ENCODE measurements at regions not wholly inside any gene's neighbourhood (a gene's known extent, or its start where the extent isn't known, plus 50 kb on each side); places are given as distances from the start of the nearest gene placed in this dataset.
A peak's percentile ranks its signal among the peaks of the same experiment; 100 is the strongest.

- 0 out of 2 replicates have a peak, but pooled peaks have one; percentile 41 for TF ChIP-seq RFXAP (CRISPR knock-in tag; IDR thresholded peaks at IDR 0.05; ENCODE audit: borderline replicate concordance)
- TF ChIP-seq, protein P1, sequence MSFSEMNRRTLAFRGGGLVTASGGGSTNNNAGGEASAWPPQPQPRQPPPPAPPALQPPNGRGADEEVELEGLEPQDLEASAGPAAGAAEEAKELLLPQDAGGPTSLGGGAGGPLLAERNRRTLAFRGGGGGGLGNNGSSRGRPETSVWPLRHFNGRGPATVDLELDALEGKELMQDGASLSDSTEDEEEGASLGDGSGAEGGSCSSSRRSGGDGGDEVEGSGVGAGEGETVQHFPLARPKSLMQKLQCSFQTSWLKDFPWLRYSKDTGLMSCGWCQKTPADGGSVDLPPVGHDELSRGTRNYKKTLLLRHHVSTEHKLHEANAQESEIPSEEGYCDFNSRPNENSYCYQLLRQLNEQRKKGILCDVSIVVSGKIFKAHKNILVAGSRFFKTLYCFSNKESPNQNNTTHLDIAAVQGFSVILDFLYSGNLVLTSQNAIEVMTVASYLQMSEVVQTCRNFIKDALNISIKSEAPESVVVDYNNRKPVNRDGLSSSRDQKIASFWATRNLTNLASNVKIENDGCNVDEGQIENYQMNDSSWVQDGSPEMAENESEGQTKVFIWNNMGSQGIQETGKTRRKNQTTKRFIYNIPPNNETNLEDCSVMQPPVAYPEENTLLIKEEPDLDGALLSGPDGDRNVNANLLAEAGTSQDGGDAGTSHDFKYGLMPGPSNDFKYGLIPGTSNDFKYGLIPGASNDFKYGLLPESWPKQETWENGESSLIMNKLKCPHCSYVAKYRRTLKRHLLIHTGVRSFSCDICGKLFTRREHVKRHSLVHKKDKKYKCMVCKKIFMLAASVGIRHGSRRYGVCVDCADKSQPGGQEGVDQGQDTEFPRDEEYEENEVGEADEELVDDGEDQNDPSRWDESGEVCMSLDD (CRISPR knock-in tag; IDR thresholded peaks at IDR 0.05; ENCODE audit: borderline replicate concordance) = 0 out of 2 replicates have a peak, but pooled peaks have one; percentile 47
- TF ChIP-seq MAZ (IDR thresholded peaks at IDR 0.05; ENCODE audit: borderline replicate concordance, low read depth, low read length) = no peak
- 0 out of 2 replicates have a peak, but pooled peaks have one; percentile 35 for TF ChIP-seq MAZ (CRISPR knock-in tag; IDR thresholded peaks at IDR 0.05; ENCODE audit: low read depth)
- TF ChIP-seq MAFK (conservative IDR thresholded peaks at IDR 0.05 in 1 of 2, IDR thresholded peaks at IDR 0.05 in 1 of 2; ENCODE audit: low read length in 2 of 2) = no peak
- TF ChIP-seq ZNF343 (CRISPR knock-in tag; IDR thresholded peaks at IDR 0.05) = peak; percentile 50; the same call in 1 of the 2 replicates
- peak; percentile 69 for TF ChIP-seq PATZ1 (CRISPR knock-in tag; IDR thresholded peaks at IDR 0.05)
- peak; percentile 56; the same call in 1 of the 2 replicates for TF ChIP-seq ONECUT2 (CRISPR knock-in tag; IDR thresholded peaks at IDR 0.05)
- TF ChIP-seq SAP130 (CRISPR knock-in tag; IDR thresholded peaks at IDR 0.05; ENCODE audit: low read depth) = peak; percentile 2; the same call in 1 of the 2 replicates
- TF ChIP-seq FOXO4 (CRISPR knock-in tag; conservative IDR thresholded peaks at IDR 0.05) = 0 out of 2 replicates have a peak, but pooled peaks have one; percentile 52
- TF ChIP-seq, protein P2, sequence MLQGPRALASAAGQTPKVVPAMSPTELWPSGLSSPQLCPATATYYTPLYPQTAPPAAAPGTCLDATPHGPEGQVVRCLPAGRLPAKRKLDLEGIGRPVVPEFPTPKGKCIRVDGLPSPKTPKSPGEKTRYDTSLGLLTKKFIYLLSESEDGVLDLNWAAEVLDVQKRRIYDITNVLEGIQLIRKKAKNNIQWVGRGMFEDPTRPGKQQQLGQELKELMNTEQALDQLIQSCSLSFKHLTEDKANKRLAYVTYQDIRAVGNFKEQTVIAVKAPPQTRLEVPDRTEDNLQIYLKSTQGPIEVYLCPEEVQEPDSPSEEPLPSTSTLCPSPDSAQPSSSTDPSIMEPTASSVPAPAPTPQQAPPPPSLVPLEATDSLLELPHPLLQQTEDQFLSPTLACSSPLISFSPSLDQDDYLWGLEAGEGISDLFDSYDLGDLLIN (CRISPR knock-in tag; IDR thresholded peaks at IDR 0.05; ENCODE audit: borderline replicate concordance) = no peak
Measured at GRCh38 chr2:20537423-20538307, 90.8 kb downstream of the RHOB start (continued).

Measured in HepG2 (cell line).